Brain microvascular endothelial cell (primary cell): ENCODE measurements at regions not wholly inside any gene's neighbourhood (a gene's known extent, or its start where the extent isn't known, plus 50 kb on each side); places are given as distances from the start of the nearest gene placed in this dataset.

Source experiments
- DNase-seq: peaks from one replicate; pipeline ENCODE4 v3.0.0-alpha.2; 2020
- H3K27ac ChIP-seq: fragments of 250-450 bp; sonication (Bioruptor Pico); 2 replicates; pipeline ENCODE4 v1.5.1; 2020; ENCODE audit warnings: mild to moderate bottlenecking, moderate library complexity
- H3K27me3 ChIP-seq: fragments of 250-450 bp; sonication (Bioruptor Pico); replicated peaks from 2 replicates; pipeline ENCODE4 v1.5.1; 2020; ENCODE audit warnings: mild to moderate bottlenecking
- H3K36me3 ChIP-seq: fragments of 250-450 bp; sonication (Bioruptor Pico); replicated peaks from 2 replicates; pipeline ENCODE4 v1.5.1; 2020; ENCODE audit warnings: mild to moderate bottlenecking
- H3K4me3 ChIP-seq: 2 replicates; pipeline ENCODE4 v1.5.1; 2011; ENCODE audit warnings: low read depth, mild to moderate bottlenecking, control low read depth, low read length, moderate library complexity
- CTCF ChIP-seq: IDR thresholded peaks from 2 replicates; pipeline ENCODE4 v1.5.1; 2011; ENCODE audit warnings: low read depth, mild to moderate bottlenecking, moderate library complexity, low read length, control low read depth, inconsistent platforms; ENCODE audit errors: missing control alignments
- in situ Hi-C: cut with HindIII; loops from 2 replicates; pipeline ENCODE4 v1.10.0; 2017; ENCODE audit warnings: low sequenced_read_pairs, low pct_ligation_motif_present

- no peak for DNase-seq
- Histone ChIP-seq H3K27ac (no peak overlapping the region), H3K4me3 (no peak overlapping the region), H3K27me3 (no peaks in the 10 kb centered on the region), H3K36me3 (no peaks in the 10 kb centered on the region)
- in situ Hi-C loops, result no loop called here
- no peak for TF ChIP-seq CTCF
Measured at GRCh38 chr12:105469211-105469610, 138.7 kb downstream of the C12orf75 start.

- DNase-seq, result no peak
- Histone ChIP-seq H3K27me3 (no peaks in the 10 kb centered on the region), H3K36me3 (no peaks in the 10 kb centered on the region), H3K27ac (no peak overlapping the region), H3K4me3 (no peak overlapping the region)
- in situ Hi-C loops, result no loop called here
- no peak for TF ChIP-seq CTCF
Measured at GRCh38 chr12:105469701-105470100, 139.2 kb downstream of the C12orf75 start.

- no peak for DNase-seq
- no peak for TF ChIP-seq CTCF
- Histone ChIP-seq H3K4me3 (no peak overlapping the region), H3K36me3 (no peaks in the 10 kb centered on the region), H3K27ac (no peak overlapping the region), H3K27me3 (no peaks in the 10 kb centered on the region)
- in situ Hi-C loops, result no loop called here
Measured at GRCh38 chr12:105470102-105470501, 139.6 kb downstream of the C12orf75 start.

- Histone ChIP-seq H3K27ac (no peak overlapping the region), H3K27me3 (no peaks in the 10 kb centered on the region), H3K4me3 (no peak overlapping the region), H3K36me3 (no peaks in the 10 kb centered on the region)
- TF ChIP-seq CTCF, result no peak
- DNase-seq, result no peak
- in situ Hi-C loops, result no loop called here
Measured at GRCh38 chr12:105470601-105471000, 140.1 kb downstream of the C12orf75 start.

- no peak for TF ChIP-seq CTCF
- in situ Hi-C loops, result no loop called here
- H3K4me3 ChIP-seq, result no peak overlapping the region
Measured at GRCh38 chr12:105474672-105475071, 144.2 kb downstream of the C12orf75 start.

GRCh38 chr12:105476616-105477015 lies 146.1 kb downstream of the C12orf75 start:
- no peak for DNase-seq
- Histone ChIP-seq H3K27me3 (no peaks in the 10 kb centered on the region), H3K4me3 (no peak overlapping the region), H3K36me3 (no peaks in the 10 kb centered on the region), H3K27ac (no peak overlapping the region)
- TF ChIP-seq CTCF, result no peak
- in situ Hi-C loops, result no loop called here

More at GRCh38 chr12:105474672-105475071, 144.2 kb downstream of the C12orf75 start:
- no peak for DNase-seq
- Histone ChIP-seq H3K27me3 (no peaks in the 10 kb centered on the region), H3K36me3 (no peaks in the 10 kb centered on the region), H3K27ac (no peak overlapping the region)
